GM21825 (cell line): ENCODE measurements at regions not wholly inside any gene's neighbourhood (a gene's known extent, or its start where the extent isn't known, plus 50 kb on each side); places are given as distances from the start of the nearest gene placed in this dataset.
A peak's percentile ranks its signal among the peaks of the same experiment; 100 is the strongest.
"Not testable (repeated sequence)": the region's sequence is repeated elsewhere in the genome, so short reads cannot be mapped to it uniquely, and the experiment has no call there.

Experiments used
- ATAC-seq: cut with Tn5 transposase; IDR thresholded peaks from one replicate; pipeline ENCODE4 v1.9.1; 2021; ENCODE audit warnings: mild to moderate bottlenecking, moderate library complexity; ENCODE audit not compliant: unreplicated experiment

- ATAC-seq = peak; percentile 95
These were observed 132.3 kb upstream of the C11orf58 start for GRCh38 chr11:16605894-16606783.

GRCh38 chr11:16605389-16605893, 133.0 kb upstream of the C11orf58 start:
- ATAC-seq = no peak

GRCh38 chr11:16604794-16605388, 133.6 kb upstream of the C11orf58 start:
- ATAC-seq = no peak

GRCh38 chr11:16603890-16604793, 134.3 kb upstream of the C11orf58 start:
- ATAC-seq = no peak

- no peak for ATAC-seq
These were observed 135.2 kb upstream of the C11orf58 start for GRCh38 chr11:16603245-16603644.

- no peak for ATAC-seq
These were observed 139.5 kb upstream of the C11orf58 start for GRCh38 chr11:16598906-16599305.

- no peak for ATAC-seq
These were observed 140.4 kb upstream of the C11orf58 start for GRCh38 chr11:16598032-16598431.

GRCh38 chr11:16596231-16596630, 142.2 kb upstream of the C11orf58 start:
- no peak for ATAC-seq

GRCh38 chr11:16591157-16591556, 147.3 kb upstream of the C11orf58 start:
- no peak for ATAC-seq

GRCh38 chr11:16587670-16588069, 150.8 kb upstream of the C11orf58 start:
- no peak for ATAC-seq

GRCh38 chr11:16584569-16584968, 153.9 kb upstream of the C11orf58 start:
- no peak for ATAC-seq

GRCh38 chr11:16581078-16581477, 157.4 kb upstream of the C11orf58 start:
- not testable (repeated sequence) for ATAC-seq

GRCh38 chr11:16577490-16577889, 161.0 kb upstream of the C11orf58 start:
- no peak for ATAC-seq

GRCh38 chr11:16574889-16575288, 163.6 kb upstream of the C11orf58 start:
- ATAC-seq = not testable (repeated sequence)

GRCh38 chr11:16572945-16573344, 165.5 kb upstream of the C11orf58 start:
- ATAC-seq = no peak

GRCh38 chr11:16561150-16561549, 177.3 kb upstream of the C11orf58 start:
- ATAC-seq = no peak

- no peak for ATAC-seq
These were observed 180.0 kb upstream of the C11orf58 start for GRCh38 chr11:16558494-16558893.

GRCh38 chr11:16555956-16556355, 182.5 kb upstream of the C11orf58 start:
- no peak for ATAC-seq

GRCh38 chr11:16554361-16554760, 184.1 kb upstream of the C11orf58 start:
- no peak for ATAC-seq

- no peak for ATAC-seq
These were observed 190.6 kb upstream of the C11orf58 start for GRCh38 chr11:16547879-16548278.

- ATAC-seq = no peak
These were observed 187.3 kb upstream of the SOX6 start for GRCh38 chr11:16543642-16544041.
